Body of pancreas (tissue), 4 donors: ENCODE measurements at regions not wholly inside any gene's neighbourhood (a gene's known extent, or its start where the extent isn't known, plus 50 kb on each side); places are given as distances from the start of the nearest gene placed in this dataset.

ENCODE experiments used
- ATAC-seq: fragments of 150-250 bp; one replicate; pipeline ENCODE4 v1.9.1; 2016
- DNase-seq, 4 donors: peaks; one replicate each; pipeline ENCODE4 v3.0.0-alpha.2; 2019
- H3K27ac ChIP-seq, 4 donors: fragments of 200-600 bp; sonication (generic); 1 replicate in 3 of 4; 2 replicates in 1 of 4; pipeline versions ENCODE4 v1.5.1 to v1.6.1; 2016 to 2019; ENCODE audit warnings: mild to moderate bottlenecking in 1 of 4, mixed read lengths in 1 of 4, moderate library complexity in 1 of 4
- H3K27me3 ChIP-seq, 2 donors: fragments of 200-600 bp; sonication (generic); one replicate each; pipeline ENCODE4 v1.6.0; 2016; ENCODE audit warnings: mild to moderate bottlenecking in 1 of 2
- H3K36me3 ChIP-seq, 2 donors: fragments of 200-600 bp; sonication (generic); replicated peaks in 1 of 2; 2 replicates each; pipeline ENCODE4 v1.5.1; 2016; ENCODE audit warnings: low read depth in 2 of 2; ENCODE audit not compliant: insufficient read depth in 1 of 2
- H3K4me1 ChIP-seq: fragments of 200-600 bp; sonication (generic); one replicate; pipeline ENCODE4 v1.6.0; 2016
- H3K4me3 ChIP-seq, 2 donors: fragments of 200-600 bp; sonication (generic); 1 replicate in 1 of 2; 2 replicates in 1 of 2; pipeline ENCODE4 v1.5.1; 2016 to 2019
- H3K9me3 ChIP-seq, 3 donors: fragments of 200-600 bp; sonication (generic); 1 replicate in 2 of 3; 2 replicates in 1 of 3; pipeline ENCODE4 v1.5.1; 2016
- CTCF ChIP-seq, 7 experiments: fragments of 450-650 bp in 4 of 7; fragments of 200-600 bp in 3 of 7; sonication (generic) in 3 of 7; IDR thresholded peaks; one replicate each; pipeline ENCODE4 v1.5.1; 2016 to 2019; ENCODE audit warnings: antibody characterized with exemption in 7 of 7
- POLR2A ChIP-seq, 3 donors: fragments of 450-650 bp; IDR thresholded peaks; one replicate each; pipeline ENCODE4 v1.6.1; 2016; ENCODE audit warnings: antibody characterized with exemption in 3 of 3, mild to moderate bottlenecking in 2 of 3
- WGBS, 2 donors: methylation state at CpG; one replicate each; pipeline ENCODE4 v1.1.5; 2017; 5-methylcytosine and 5-hydroxymethylcytosine counted together
- intact Hi-C: fragments of 100-400 bp; cut with DNase I; formaldehyde crosslinking; loops from one replicate; pipeline ENCODE4 v1.15.1; 2023

GRCh38 chr21:35860189-35860869, 200.0 kb downstream of the SETD4 start:
- Histone ChIP-seq H3K36me3 (no peaks in the 10 kb centered on the region), H3K27me3 (no peaks in the 10 kb centered on the region), H3K9me3 (no peaks in the 10 kb centered on the region), H3K4me1 (peaks cover 9% of the 10 kb centered on the region), H3K27ac (no peak overlapping the region), H3K4me3 (no peak overlapping the region)
- no peak for ATAC-seq
- TF ChIP-seq CTCF (IDR thresholded peaks at IDR 0.05), result no peak
- no peak for TF ChIP-seq POLR2A (IDR thresholded peaks at IDR 0.05)
- no peak for DNase-seq
- intact Hi-C loops, result no loop called here
- WGBS, 2 donors, result 67 to 72% methylated on average over 6 of the region's 6 CpGs

DNA sequence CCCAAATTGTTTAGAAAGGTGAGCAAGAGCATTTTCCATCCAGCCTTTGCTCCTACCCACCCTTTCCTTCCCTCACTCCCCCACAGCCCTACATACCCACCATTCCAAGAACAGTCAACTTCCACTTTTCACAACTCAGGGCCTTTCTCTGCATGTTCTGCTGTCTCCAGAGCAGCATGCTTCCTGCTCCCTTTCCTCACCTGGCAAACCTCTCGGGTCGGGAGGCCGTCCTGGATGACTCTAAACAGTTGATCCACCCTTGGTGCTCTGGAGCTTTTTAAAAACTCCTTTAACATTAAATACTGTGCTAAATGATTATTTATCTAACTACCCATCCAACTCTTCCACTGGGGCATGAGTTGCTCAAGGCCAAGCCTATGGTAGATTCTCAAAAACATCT, 200.6 kb downstream of the SETD4 start:
- no peaks in the 10 kb centered on the region for H3K36me3 ChIP-seq
- ATAC-seq (no peak), DNase-seq (no peak)
- no peaks in the 10 kb centered on the region for H3K27me3 ChIP-seq
- H3K9me3 ChIP-seq, result no peaks in the 10 kb centered on the region
- H3K27ac ChIP-seq, result no peak overlapping the region
- intact Hi-C loops, result no loop called here
- peaks cover 9% of the 10 kb centered on the region for H3K4me1 ChIP-seq
- TF ChIP-seq CTCF (IDR thresholded peaks at IDR 0.05), result no peak
- no peak for TF ChIP-seq POLR2A (IDR thresholded peaks at IDR 0.05)
- no peak overlapping the region for H3K4me3 ChIP-seq
- 50 to 70% methylated on average over 3 of the region's 3 CpGs for WGBS, 2 donors

- TF ChIP-seq POLR2A (IDR thresholded peaks at IDR 0.05), result no peak
- TF ChIP-seq CTCF (IDR thresholded peaks at IDR 0.05), result no peak
- DNase-seq, result no peak
- intact Hi-C loops, result no loop called here
- Histone ChIP-seq H3K27me3 (no peaks in the 10 kb centered on the region), H3K27ac (no peak overlapping the region), H3K9me3 (no peaks in the 10 kb centered on the region), H3K4me1 (no peaks in the 10 kb centered on the region), H3K36me3 (no peaks in the 10 kb centered on the region), H3K4me3 (no peak overlapping the region)
- 73 to 74% methylated on average over 2 of the region's 2 CpGs for WGBS, 2 donors
- ATAC-seq, result no peak
Measured at GRCh38 chr21:35857095-35857494, 203.2 kb downstream of the SETD4 start.

GRCh38 chr21:35855484-35855883, 204.8 kb downstream of the SETD4 start:
- ATAC-seq (no peak), DNase-seq (no peak)
- 48 to 59% methylated on average over 2 of the region's 2 CpGs for WGBS, 2 donors
- H3K4me3 ChIP-seq, result no peak overlapping the region
- H3K9me3 ChIP-seq, result no peaks in the 10 kb centered on the region
- H3K36me3 ChIP-seq, result no peaks in the 10 kb centered on the region
- H3K27ac ChIP-seq, result no peak overlapping the region
- intact Hi-C loops, result no loop called here
- peaks cover 9% of the 10 kb centered on the region for H3K4me1 ChIP-seq
- no peaks in the 10 kb centered on the region for H3K27me3 ChIP-seq
- TF ChIP-seq POLR2A (IDR thresholded peaks at IDR 0.05) (no peak), CTCF (IDR thresholded peaks at IDR 0.05) (no peak)

GRCh38 chr21:35854281-35854680, 206.0 kb downstream of the SETD4 start:
- H3K9me3 ChIP-seq, result no peaks in the 10 kb centered on the region
- WGBS, 2 donors, result 74 to 85% methylated on average over 7 of the region's 7 CpGs
- DNase-seq, result no peak
- peaks cover 11% of the 10 kb centered on the region for H3K4me1 ChIP-seq
- no peak overlapping the region for H3K4me3 ChIP-seq
- intact Hi-C loops, result no loop called here
- no peak for TF ChIP-seq POLR2A (IDR thresholded peaks at IDR 0.05)
- TF ChIP-seq CTCF (IDR thresholded peaks at IDR 0.05), result no peak
- H3K27me3 ChIP-seq, result no peaks in the 10 kb centered on the region
- no peak overlapping the region for H3K27ac ChIP-seq
- H3K36me3 ChIP-seq, result no peaks in the 10 kb centered on the region
- ATAC-seq, result no peak
